GM12864 (cell line): ENCODE measurements at regions not wholly inside any gene's neighbourhood (a gene's known extent, or its start where the extent isn't known, plus 50 kb on each side); places are given as distances from the start of the nearest gene placed in this dataset.

ENCODE experiments used
- DNase-seq: peaks from one replicate; pipeline ENCODE4 v3.0.0-alpha.2; 2011; ENCODE audit warnings: low read depth
- H3K4me3 ChIP-seq: 2 replicates; pipeline ENCODE4 v1.5.1; 2011; ENCODE audit warnings: mild to moderate bottlenecking, low read depth, low read length, control low read depth
- CTCF ChIP-seq: IDR thresholded peaks from 2 replicates; pipeline ENCODE4 v1.5.1; 2011; ENCODE audit warnings: low read depth, mild to moderate bottlenecking, moderate library complexity, low read length, control low read depth, inconsistent platforms; ENCODE audit errors: missing control alignments

DNA sequence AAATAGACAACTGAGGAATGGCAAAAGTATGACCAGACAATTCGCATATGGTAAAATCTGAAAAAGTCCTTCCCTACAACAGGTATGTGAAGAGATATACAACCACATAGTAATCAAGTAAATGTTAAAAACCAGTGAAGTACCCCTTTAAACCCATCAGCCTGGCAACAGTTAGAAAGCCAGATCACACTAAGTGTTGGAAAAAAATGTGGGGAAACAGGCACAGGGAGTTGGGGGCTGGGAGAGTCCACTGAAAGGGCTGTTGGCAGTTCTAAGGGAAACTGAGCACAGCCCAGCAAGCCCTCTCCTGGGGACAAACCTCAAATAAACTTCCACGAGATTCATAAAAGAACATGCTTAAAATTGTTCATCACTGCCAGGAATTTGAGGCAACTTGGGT is 242.1 kb downstream of the BUD13 start:
- no peak for TF ChIP-seq CTCF
- no peak overlapping the region for H3K4me3 ChIP-seq
- DNase-seq = no peak

GRCh38 chr11:116529271-116529670 is 243.5 kb downstream of the BUD13 start:
- TF ChIP-seq CTCF = no peak
- no peak for DNase-seq
- H3K4me3 ChIP-seq = no peak overlapping the region

DNA sequence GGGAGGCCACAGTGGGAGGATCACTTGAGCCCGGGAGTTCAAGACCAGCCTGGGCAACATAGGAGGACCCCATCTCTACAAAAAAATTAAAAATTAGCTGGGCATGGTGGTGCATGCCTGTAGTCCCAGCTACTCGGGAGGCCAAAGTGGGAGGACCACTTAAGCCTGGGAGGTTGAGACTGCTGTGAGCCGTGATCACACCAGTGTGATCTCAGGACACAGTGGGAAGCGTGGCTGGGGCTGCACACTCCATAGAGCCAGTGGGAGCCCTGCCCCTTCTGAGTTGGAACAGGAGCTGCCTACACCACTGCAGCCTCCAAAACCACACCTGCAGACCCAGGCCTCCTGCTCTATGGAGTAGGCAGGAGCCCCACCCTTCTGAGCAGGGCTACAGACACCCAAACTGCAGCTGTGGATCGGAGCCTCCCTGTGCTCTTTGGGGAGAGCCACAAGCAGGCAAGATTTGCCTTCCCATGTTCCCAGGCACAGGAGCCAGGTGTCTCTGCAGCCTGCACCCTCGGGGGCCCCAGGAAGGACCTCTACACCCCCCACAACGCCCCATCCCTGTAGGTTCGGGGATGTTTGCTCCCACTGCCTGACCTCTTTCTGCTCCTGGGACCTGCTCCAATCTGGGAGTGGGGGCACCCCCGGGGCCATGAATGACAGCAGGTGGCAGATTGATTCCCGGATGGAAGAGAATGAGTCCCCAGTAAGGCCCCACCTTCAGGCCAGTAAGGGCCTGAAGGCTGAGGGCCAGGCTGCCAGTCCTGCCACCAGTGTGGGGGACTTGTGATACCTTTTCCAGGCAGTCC is 245.4 kb downstream of the BUD13 start:
- H3K4me3 ChIP-seq = no peak overlapping the region
- no peak for TF ChIP-seq CTCF
- no peak for DNase-seq

DNA sequence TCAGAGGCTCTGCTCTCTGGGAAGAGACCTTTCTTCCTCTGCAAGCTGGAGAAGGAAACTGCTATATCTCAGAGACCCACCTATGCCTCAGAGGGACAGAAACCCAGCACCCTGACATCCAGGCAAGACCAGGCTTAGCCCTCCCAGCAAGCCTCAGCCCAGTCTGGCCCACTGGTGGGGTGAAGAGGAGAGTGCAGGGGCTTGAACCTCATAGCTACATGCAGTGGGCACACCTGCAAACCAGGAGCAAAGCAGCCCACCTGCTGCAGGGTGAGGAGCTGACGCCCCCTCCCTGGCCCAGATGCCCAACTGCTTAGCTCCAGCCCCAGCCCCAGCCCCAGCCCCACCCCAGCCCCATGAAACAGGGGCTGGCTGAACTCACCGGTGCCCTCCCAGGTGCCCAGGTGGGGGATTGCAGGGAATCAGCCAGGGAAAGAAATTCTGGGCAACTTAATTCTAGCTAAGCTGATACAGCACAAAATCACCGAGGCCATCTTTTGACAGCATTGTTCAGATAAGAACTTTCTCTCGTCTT is 246.8 kb downstream of the BUD13 start:
- H3K4me3 ChIP-seq = no peak overlapping the region
- no peak for DNase-seq
- no peak for TF ChIP-seq CTCF

- H3K4me3 ChIP-seq = no peak overlapping the region
- TF ChIP-seq CTCF = no peak
- DNase-seq = peak; percentile 41
Observed at GRCh38 chr11:116519499-116519898, 253.3 kb downstream of the BUD13 start.

DNA sequence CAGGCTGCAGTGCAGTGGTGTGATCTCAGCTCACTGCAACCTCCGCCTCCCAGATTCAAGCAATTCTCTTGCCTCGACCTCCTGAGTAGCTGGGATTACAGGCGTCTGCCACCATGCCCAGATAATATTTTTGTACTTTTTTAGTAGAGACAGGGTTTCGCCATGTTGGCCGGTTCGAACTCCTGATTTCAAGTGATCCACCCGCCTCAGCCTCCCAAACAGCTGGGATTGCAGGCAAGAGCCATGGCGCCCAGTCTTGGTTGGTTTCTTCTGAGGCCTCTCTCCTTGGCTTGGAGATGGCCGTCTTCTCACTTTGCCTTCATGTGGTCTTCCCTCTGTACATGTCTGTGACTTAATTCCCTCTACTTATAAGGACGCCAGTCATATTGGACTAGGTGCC is 254.6 kb downstream of the BUD13 start:
- H3K4me3 ChIP-seq = no peak overlapping the region
- TF ChIP-seq CTCF = no peak
- no peak for DNase-seq

DNA sequence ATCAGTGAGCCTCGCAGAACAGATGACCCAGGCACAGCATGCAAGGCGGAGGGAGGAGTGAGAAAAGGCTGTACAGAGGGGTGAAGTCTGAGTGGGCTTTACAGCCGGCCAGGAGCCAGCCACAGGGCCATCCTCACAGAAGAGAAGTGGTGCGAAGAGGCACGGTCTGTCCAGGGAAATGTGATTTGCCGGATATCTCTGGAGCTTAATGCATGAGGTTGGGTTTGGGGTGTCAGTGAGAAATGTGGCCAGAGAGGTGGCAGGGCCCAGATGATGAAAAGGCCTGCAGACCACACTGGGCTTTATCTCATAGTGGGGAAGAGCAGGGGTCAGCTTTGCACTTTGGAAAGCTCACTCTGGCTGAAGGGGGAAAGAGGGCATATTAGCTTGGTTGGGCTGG is 255.2 kb downstream of the BUD13 start:
- H3K4me3 ChIP-seq = no peak overlapping the region
- DNase-seq = no peak
- no peak for TF ChIP-seq CTCF
